ENCODE measurements at regions not wholly inside any gene's neighbourhood (a gene's known extent, or its start where the extent isn't known, plus 50 kb on each side); places are given as distances from the start of the nearest gene placed in this dataset.
"Not testable (repeated sequence)": the region's sequence is repeated elsewhere in the genome, so short reads cannot be mapped to it uniquely, and the experiment has no call there.

DNA sequence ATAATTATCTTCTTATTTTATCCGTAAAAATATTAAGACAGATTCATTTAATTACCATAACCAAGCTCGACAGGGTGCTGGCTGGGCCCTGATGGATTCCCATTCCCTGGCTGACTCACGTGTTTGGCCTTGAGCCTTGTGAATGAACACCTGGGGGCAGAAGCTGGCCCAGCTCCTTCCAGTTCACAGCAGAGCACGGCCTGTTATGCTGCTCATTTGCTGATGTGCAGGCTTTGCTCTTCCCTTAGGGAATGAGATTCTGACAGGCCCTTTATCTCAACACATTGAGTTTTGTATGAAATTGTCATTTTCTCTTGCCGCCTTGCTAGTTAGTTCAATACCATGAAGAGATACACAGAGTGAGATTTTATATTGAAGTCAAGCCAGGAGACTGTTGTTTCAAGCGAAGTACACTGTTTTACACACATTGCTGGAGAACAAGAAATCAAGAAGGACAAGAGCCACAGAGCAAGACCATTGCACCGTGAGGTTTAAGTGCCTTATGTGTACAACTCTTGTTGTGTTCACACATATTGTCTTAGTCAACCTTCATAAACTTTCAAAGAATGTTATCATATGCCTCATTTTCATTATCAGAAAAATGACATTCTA is 1583.3 kb downstream of the STIM2 start:
- no peak for DNase-seq

DNA sequence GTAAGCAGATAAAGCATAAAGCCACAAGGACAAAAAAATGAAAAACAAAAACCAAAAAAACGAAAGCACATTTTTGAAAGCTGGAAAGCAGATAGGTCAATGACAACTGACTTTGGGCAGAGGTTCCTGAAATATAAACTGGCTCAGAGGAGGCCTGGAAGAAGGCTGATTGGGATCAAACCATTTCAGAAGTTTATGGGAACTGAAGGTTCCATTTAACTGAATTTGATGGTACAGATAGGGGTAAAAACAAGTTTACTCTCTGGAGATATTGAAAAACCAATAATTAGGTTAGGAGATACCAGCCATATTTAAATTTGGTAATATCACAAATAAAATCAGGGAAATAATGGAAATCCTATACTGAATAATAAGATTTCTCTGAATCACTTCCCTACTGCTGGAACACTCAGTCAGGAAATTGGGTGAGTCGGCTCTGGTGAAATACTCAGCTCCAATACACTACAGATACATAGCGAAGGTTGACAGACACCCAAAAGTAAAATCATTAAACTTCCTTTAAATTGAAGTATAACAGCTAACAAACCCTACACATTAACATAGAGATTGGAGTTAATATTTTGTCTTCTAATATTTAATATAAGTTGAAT is 1584.3 kb downstream of the STIM2 start:
- DNase-seq: no peak

DNA sequence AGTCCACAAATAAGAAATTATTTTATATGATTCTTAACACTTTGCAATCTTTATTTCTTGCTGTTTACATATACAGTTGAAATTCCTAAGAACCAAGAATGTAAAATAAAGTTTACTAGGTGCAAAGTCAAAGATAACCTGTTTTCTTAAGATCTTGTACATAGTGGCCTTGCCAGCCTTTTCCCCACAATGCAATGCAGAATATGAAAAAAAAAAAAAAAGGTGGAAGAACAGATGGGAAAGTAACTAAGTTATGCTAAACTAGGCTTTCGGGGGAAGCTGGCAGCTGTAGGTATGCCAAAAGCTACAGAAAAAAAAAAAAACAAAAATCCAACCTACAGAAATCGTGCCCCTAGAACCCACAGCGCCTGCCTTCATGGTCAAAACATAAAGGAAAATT is 1588.4 kb downstream of the STIM2 start:
- DNase-seq: no peak

GRCh38 chr4:28451346-28451745 is 1590.7 kb downstream of the STIM2 start:
- no peak for DNase-seq

DNA sequence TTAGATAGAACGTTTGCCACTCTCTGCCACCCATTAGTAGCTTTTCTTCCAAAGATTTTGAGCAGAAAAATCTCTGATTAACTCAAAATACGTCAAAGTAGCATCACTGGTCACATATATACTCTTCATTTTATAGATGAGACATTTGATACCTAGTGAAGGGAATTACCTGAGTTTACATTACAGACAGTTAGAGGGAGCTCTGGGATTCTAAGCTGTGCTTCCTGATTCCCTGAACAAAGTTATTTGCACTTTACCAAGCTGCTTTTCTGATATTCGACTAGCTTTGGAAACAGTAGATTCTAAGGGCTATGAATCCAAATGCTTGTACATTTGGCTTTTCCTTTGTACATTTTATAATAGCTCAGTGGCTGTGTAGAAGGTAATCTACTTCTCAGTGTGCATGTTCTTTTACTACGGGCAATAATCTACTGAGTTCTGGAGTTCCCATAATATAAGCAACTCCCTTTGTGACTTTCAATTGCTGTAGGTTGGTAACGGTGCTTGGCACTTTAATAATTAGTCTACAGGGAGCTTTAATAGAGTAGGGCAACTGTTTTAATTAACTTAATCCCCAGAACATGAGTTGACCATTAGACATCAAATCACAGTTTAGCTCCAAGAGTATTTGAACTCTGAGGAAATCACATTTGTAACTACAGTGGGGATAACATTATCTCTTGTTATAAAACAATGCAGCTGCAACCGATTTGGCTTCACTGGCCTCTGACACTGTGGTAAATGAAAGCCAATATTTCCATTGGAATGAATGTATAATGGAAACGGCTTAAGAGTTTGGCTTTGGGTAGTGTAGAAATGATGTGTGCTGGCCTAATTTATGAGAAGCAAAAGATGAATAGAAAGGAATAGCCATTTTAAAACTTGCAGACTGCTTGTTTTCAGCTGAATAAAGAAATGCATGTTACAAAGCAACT is 1602.4 kb downstream of the STIM2 start:
- no peak for DNase-seq

DNA sequence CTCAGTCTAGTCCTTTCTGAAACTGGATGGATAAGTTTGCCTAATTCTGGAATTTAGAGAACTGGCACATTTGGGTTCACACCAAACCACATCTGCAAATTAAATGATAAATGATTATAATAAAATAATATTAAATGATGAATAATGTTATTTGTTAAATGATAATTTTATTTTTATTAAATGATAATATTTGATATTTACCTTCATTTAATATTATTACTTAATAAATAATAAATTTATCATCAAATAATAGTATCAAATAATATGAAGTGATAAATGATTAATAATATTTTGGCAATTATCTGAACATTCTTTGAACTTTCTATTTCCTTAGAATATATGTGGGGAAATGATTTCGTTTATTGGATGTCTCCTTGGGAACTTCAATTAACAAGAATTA is 1604.2 kb downstream of the STIM2 start:
- no peak for DNase-seq

- DNase-seq: not testable (repeated sequence)
These were observed 1606.2 kb downstream of the STIM2 start for GRCh38 chr4:28466886-28467285.

GRCh38 chr4:28469387-28469786 is 1608.7 kb downstream of the STIM2 start:
- no peak for DNase-seq

- DNase-seq: no peak
These were observed 1609.2 kb downstream of the STIM2 start for GRCh38 chr4:28469886-28470285.

DNA sequence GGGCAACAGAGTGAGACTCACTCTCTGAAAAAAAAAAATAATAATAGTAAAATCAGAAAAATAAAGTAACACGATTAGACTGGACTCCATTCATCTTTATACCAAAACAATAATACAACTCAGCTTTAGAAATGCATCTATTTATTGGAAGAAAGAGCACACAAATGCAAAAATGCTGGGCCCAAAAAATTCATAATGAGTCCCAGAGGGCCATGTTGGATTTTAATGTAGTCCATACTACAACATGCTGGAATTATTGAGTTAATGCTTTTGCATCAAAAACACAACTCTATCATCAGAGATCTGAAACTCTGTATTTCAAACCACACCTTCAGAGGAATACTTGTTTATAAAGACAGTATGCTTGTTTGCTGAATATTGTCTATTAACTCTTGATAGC is 1614.7 kb downstream of the STIM2 start:
- DNase-seq: no peak

DNA sequence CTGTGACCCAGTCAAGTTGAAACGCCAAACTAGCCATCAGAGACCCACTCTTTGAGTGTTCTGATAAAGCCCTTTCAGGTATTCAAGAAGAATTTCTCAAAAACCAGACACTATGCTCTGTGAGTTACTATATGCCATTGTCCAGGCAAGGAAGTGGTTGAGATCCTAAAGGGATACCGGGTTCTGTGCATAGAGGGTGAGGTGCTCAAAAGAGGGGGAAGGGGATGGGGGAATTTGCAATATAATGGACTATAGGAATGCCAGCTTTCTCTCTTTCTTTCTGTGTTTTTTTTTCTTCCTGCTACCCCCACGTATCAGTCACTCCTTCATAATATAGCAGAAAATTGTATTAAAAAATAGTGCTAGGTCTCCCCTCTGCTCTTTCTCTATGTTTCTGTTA is 1619.0 kb downstream of the STIM2 start:
- no peak for DNase-seq

- DNase-seq: no peak
These were observed 1620.9 kb downstream of the STIM2 start for GRCh38 chr4:28481565-28481964.

GRCh38 chr4:28482580-28483270 is 1622.1 kb downstream of the STIM2 start:
- no peak for DNase-seq

- DNase-seq: no peak
These were observed 1627.4 kb downstream of the STIM2 start for GRCh38 chr4:28488021-28488420.

DNA sequence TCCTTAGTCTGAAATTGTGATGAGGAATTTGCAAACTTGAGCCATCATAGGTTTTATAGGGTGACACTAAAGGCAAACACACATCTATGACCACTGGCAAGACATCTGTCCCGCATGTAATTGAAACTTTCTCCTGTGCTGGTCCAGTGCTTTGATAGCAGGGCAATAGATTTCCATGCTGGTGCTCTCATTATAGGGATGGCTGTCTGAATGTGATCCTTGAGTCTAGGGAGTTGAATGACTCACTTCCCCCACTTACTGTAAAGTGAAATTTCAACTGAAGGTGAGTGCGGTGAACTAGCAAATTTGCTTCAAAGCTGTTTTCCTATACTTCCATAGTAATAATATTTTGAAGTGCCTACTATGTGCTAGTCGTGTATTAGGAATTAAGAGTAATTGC is 1630.0 kb downstream of the STIM2 start:
- no peak for DNase-seq

GRCh38 chr4:28505064-28505463 is 1644.4 kb downstream of the STIM2 start:
- no peak for DNase-seq

- no peak for DNase-seq
These were observed 1648.0 kb downstream of the STIM2 start for GRCh38 chr4:28508636-28509035.

DNA sequence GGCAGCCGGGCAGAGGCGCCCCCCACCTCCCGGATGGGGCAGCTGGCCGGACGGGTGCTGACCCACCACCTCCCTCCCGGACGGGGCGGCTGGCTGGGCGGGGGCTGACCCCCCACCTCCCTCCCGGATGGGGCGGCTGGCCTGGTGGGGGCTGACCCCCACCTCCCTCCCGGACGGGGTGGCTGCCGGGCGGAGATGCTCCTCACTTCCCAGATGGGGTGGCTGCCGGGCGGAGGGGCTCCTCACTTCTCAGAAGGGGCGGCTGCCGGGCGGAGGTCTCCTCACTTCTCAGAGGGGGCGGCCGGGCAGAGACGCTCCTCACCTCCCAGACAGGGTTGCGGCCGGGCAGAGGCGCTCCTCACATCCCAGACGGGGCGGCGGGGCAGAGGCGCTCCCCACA is 1654.1 kb downstream of the STIM2 start:
- DNase-seq: not testable (repeated sequence)

DNA sequence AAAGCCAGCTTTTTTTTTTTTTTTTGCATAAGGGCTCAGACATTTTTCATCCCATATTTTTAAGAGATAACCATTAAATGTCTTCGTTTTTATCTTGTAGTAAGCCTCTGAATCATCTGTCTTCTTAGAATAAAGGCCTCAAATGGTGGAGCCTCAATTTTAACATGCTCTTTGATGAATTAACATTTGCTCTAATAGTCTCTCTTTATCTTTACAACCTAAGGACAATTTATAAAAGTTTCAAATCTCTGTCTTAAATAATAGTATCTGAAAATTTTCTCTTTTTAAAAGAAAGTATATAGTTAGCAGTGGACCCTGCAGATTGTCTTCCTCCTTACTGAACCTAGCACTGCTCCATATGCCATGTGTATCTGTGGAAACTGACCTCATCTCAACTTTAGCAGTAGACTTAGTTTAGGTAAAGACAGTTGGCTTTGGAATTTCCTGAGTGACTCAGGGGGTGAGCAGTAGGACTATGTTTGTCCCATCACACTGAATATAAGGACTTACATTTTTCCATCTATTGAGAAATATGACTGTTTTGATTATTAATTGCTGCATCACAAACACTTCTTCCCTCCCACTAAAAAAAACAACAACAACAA is 1658.0 kb downstream of the STIM2 start:
- DNase-seq: no peak

DNA sequence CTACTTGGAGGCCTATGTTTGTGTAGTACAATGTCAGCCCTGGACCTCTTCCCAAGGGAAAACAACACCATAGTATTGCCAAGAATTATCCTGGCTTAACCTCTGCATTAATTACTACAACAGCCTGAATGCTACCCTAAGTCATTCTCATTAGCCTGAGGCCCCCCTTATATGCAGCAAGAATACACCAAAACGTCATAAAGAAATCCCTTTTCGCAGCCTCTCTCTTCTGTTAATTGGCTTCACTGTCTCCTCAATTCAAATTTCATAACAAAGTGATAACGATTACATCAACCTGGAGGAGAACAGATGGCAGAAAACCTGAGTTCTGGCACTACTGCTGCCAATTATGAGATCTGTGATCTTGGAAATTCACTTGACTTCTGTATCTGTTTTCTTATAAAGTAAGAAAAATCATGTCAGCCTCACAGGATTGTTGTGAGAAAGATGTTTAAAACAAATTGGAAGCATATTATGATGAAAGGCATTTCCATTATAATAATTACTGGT is 1663.1 kb downstream of the STIM2 start:
- DNase-seq: no peak

- no peak for DNase-seq
These were observed 1675.5 kb downstream of the STIM2 start for GRCh38 chr4:28536124-28536523.

GRCh38 chr4:28545986-28546385 is 1685.3 kb downstream of the STIM2 start:
- no peak for DNase-seq

- DNase-seq: no peak
These were observed 1687.5 kb downstream of the STIM2 start for GRCh38 chr4:28548136-28548535.

Data from amniotic stem cell (primary cell).